ENCODE measurements at regions not wholly inside any gene's neighbourhood (a gene's known extent, or its start where the extent isn't known, plus 50 kb on each side); places are given as distances from the start of the nearest gene placed in this dataset.

DNA sequence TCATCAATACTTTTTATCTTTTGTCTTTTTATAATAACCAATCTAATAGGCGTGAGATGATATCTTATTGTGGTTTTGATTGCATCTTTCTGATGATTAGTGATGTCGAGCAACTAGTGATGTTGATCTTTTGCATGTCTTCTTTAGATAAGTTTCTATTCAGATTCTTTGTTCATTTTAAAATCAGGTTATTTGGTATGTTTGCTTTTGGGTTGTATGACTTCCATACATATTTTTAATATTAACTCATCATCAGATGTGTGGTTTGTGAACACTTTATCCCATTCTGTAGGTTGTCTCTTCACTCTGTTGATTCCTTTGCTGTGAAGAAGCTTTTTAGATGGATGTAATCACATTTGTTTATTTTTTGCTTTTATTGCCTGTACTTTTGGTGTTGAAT, 295.8 kb downstream of the BCKDHB start:
- Mint-ChIP-seq H3K27ac (no peak overlapping the region), H3K4me3 (no peak overlapping the region), H3K9me3 (peaks cover 15 to 37% (median 24%) of the 10 kb centered on the region in 5 donors), H3K36me3 (peaks cover 0 to 31% (median 0%) of the 10 kb centered on the region in 3 donors), H3K4me1 (no peaks in the 10 kb centered on the region), H3K27me3 (peaks cover 0 to 1% of the 10 kb centered on the region in 2 donors)
- DNase-seq = no peak
- no peaks in the 10 kb centered on the region for H3K36me3 ChIP-seq (ENCODE audit: insufficient read depth, low read length)
- no peak overlapping the region for H3K4me3 ChIP-seq (ENCODE audit: low read length)
- no peak overlapping the region for H3K27ac ChIP-seq (ENCODE audit: low read depth, low read length)
- no peaks in the 10 kb centered on the region for H3K9me3 ChIP-seq (ENCODE audit: low read length)
- CTCF ChIA-PET = no interaction called here
- POLR2A ChIA-PET = no interaction called here
- H3K4me1 ChIP-seq (ENCODE audit: insufficient read depth, low read length) = no peaks in the 10 kb centered on the region
- H3K27me3 ChIP-seq (ENCODE audit: insufficient read depth, low read length, poor library complexity, severe bottlenecking) = no peaks in the 10 kb centered on the region

All from CD8-positive, alpha-beta memory T cell (primary cell).